Testis (tissue), 2 donors: ENCODE measurements at regions not wholly inside any gene's neighbourhood (a gene's known extent, or its start where the extent isn't known, plus 50 kb on each side); places are given as distances from the start of the nearest gene placed in this dataset.

Experiments used
- DNase-seq: peaks from one replicate; pipeline ENCODE4 v3.0.0-alpha.2; 2019
- H3K27ac ChIP-seq, 2 donors: fragments of 200-600 bp; sonication (generic); one replicate each; pipeline ENCODE4 v1.5.1; 2019
- H3K27me3 ChIP-seq: fragments of 200-600 bp; sonication (generic); one replicate; pipeline ENCODE4 v1.5.1; 2019
- H3K36me3 ChIP-seq: fragments of 200-600 bp; sonication (generic); one replicate; pipeline ENCODE4 v1.5.1; 2017; ENCODE audit warnings: low read depth; ENCODE audit errors: missing control alignments
- H3K4me1 ChIP-seq: fragments of 200-600 bp; sonication (generic); one replicate; pipeline ENCODE4 v1.5.1; 2019
- H3K4me3 ChIP-seq, 2 donors: fragments of 200-600 bp; sonication (generic); one replicate each; pipeline ENCODE4 v1.5.1; 2017 to 2019
- H3K9me3 ChIP-seq: fragments of 200-600 bp; sonication (generic); one replicate; pipeline ENCODE4 v1.5.1; 2017
- POLR2A ChIP-seq: fragments of 450-650 bp; IDR thresholded peaks from one replicate; pipeline ENCODE4 v1.6.1; 2017; ENCODE audit warnings: antibody characterized with exemption, mild to moderate bottlenecking, moderate library complexity
- WGBS, 2 donors: methylation state at CpG; one replicate each; pipeline ENCODE4 v1.1.5; 2018; 5-methylcytosine and 5-hydroxymethylcytosine counted together
- intact Hi-C: fragments of 100-400 bp; cut with DNase I; formaldehyde crosslinking; loops from one replicate; pipeline ENCODE4 v1.15.1; 2023; ENCODE audit warnings: low total_unique reads
- TF ChIP-seq, protein P1 (sequence below), 3 experiments: fragments of 450-650 bp in 2 of 3; fragments of 200-600 bp in 1 of 3; sonication (generic) in 1 of 3; IDR thresholded peaks; one replicate each; pipeline ENCODE4 v1.5.1; 2016 to 2019; ENCODE audit warnings: antibody characterized with exemption in 3 of 3, mild to moderate bottlenecking in 2 of 3, moderate library complexity in 1 of 3

DNA sequence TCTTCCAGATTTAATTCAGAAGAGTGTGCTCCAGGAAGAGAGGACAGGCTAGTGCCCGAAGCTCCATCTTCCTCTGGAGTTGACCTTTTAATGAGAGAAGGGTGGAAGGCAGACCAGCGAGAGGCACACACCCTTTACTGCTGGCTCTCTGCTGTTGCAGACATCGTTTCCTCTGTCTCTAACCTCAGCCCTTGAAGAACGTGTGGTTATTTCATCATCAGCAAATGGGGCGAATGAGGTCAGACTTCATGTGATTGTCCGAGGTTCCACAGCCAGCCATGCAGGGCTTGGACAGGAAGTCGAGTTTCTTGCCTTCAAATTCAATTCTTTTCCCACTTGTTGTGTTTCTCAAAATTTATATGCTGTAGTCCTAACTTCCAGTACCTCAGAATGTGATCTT is 155.2 kb upstream of the MSX1 start:
- H3K4me1 ChIP-seq = no peaks in the 10 kb centered on the region
- 80 to 90% methylated on average over 7 of the region's 7 CpGs for WGBS, 2 donors
- no peak for DNase-seq
- H3K4me3 ChIP-seq = no peak overlapping the region
- intact Hi-C loops = no loop called here
- TF ChIP-seq, protein P1, sequence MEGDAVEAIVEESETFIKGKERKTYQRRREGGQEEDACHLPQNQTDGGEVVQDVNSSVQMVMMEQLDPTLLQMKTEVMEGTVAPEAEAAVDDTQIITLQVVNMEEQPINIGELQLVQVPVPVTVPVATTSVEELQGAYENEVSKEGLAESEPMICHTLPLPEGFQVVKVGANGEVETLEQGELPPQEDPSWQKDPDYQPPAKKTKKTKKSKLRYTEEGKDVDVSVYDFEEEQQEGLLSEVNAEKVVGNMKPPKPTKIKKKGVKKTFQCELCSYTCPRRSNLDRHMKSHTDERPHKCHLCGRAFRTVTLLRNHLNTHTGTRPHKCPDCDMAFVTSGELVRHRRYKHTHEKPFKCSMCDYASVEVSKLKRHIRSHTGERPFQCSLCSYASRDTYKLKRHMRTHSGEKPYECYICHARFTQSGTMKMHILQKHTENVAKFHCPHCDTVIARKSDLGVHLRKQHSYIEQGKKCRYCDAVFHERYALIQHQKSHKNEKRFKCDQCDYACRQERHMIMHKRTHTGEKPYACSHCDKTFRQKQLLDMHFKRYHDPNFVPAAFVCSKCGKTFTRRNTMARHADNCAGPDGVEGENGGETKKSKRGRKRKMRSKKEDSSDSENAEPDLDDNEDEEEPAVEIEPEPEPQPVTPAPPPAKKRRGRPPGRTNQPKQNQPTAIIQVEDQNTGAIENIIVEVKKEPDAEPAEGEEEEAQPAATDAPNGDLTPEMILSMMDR (IDR thresholded peaks at IDR 0.05) = no peak
- no peak for TF ChIP-seq POLR2A
- H3K27ac ChIP-seq = no peak overlapping the region
- no peaks in the 10 kb centered on the region for H3K36me3 ChIP-seq
- H3K9me3 ChIP-seq = no peaks in the 10 kb centered on the region
- H3K27me3 ChIP-seq = no peaks in the 10 kb centered on the region

DNA sequence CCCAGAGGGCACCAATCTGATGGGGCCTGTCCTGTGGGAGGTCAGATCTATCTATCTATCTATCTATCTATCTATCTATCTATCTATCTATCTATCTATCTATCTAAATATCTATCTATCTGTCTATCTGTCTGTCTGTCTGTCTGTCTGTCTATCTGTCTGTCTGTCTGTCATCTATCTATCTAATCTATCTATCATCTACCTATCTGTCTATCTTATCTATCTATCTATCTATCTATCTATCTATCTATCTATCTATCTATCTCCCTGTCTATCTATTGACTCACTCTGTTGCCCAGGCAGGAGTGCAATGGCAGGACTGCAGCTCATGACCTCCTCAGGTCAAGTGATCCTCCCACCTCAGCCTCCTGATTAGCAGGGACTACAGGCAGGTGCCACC is 155.7 kb upstream of the STX18 start:
- no peaks in the 10 kb centered on the region for H3K9me3 ChIP-seq
- peaks cover 11% of the 10 kb centered on the region for H3K4me1 ChIP-seq
- H3K36me3 ChIP-seq = no peaks in the 10 kb centered on the region
- no peak overlapping the region for H3K4me3 ChIP-seq
- no peak for DNase-seq
- no peak overlapping the region for H3K27ac ChIP-seq
- TF ChIP-seq, protein P1 (IDR thresholded peaks at IDR 0.05) = no peak
- no peak for TF ChIP-seq POLR2A
- intact Hi-C loops = no loop called here
- no peaks in the 10 kb centered on the region for H3K27me3 ChIP-seq

DNA sequence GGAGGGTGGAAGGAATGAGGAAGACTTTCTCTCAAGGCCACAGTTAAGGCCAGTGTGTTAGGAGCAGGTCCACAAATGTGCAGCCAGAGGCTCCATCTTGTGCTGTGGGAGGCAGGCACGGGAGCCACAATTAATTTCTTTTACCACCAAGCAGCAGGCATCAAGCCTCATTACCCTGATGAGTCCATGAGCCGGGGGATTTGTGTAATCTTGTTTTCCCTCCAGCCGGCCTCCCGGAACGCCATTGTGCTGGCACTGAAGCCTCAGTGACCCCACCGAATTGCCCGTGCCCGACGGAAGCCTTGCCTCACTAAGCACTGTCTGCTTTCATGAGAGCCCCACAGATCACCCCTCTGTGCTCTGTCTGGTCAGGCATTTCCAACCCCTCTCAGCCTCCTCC is 154.7 kb upstream of the STX18 start:
- TF ChIP-seq, protein P1 (IDR thresholded peaks at IDR 0.05) = no peak
- no peak for TF ChIP-seq POLR2A
- intact Hi-C loops = no loop called here
- Histone ChIP-seq H3K9me3 (no peaks in the 10 kb centered on the region), H3K4me3 (no peak overlapping the region), H3K27ac (no peak overlapping the region), H3K27me3 (no peaks in the 10 kb centered on the region), H3K36me3 (no peaks in the 10 kb centered on the region), H3K4me1 (peaks cover 11% of the 10 kb centered on the region)
- no peak for DNase-seq
- WGBS, 2 donors = 77 to 93% methylated on average over 9 of the region's 9 CpGs

DNA sequence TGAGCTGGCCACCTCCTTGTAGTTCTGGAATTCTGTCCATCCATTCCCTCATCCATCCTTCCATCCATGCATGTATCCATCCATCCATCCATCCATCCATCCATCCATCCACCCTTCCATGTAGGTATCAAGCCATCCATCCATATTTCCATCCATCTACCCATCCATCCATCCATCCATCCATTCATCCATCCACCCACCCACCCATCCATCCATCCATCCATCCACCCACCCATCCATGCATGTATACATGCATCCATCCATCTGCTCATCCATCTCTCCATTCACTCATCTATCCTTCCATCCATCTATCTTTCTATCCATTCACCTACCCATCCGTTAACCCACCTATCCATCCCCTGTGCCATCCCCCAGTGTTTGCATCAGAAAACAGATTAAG is 153.6 kb upstream of the STX18 start:
- Histone ChIP-seq H3K4me1 (peaks cover 11% of the 10 kb centered on the region), H3K27ac (no peak overlapping the region), H3K4me3 (no peak overlapping the region), H3K9me3 (no peaks in the 10 kb centered on the region), H3K27me3 (no peaks in the 10 kb centered on the region), H3K36me3 (no peaks in the 10 kb centered on the region)
- intact Hi-C loops = no loop called here
- DNase-seq = no peak
- no peak for TF ChIP-seq POLR2A
- TF ChIP-seq, protein P1 (IDR thresholded peaks at IDR 0.05) = no peak
- 85 to 100% methylated on average over 1 of the region's 1 CpG for WGBS, 2 donors

DNA sequence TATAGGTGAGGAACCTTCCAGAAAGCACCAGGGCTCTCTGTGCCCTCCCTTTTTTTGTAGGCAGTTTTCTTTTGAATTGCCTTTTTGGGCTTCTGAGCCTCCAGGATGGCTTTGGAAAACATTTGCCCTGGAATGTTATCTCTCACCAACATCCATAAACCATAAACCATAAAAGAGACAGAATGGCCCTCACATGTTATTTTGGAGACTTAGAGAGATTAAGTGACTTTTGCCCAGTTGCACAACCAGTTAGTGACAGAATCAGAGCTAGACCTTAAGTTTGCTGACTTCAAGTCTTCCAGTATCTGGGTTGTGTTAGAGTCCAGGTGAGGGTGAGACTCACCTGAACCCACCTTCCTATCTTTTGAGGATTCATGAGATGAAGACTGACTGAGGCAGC is 153.0 kb upstream of the STX18 start:
- no peak for TF ChIP-seq POLR2A
- TF ChIP-seq, protein P1 (IDR thresholded peaks at IDR 0.05) = no peak
- no peak overlapping the region for H3K27ac ChIP-seq
- intact Hi-C loops = no loop called here

More for the DNA sequence above, 153.0 kb upstream of the STX18 start:
- H3K36me3 ChIP-seq = no peaks in the 10 kb centered on the region
- no peaks in the 10 kb centered on the region for H3K9me3 ChIP-seq
- peaks cover 11% of the 10 kb centered on the region for H3K4me1 ChIP-seq
- H3K4me3 ChIP-seq = no peak overlapping the region
- no peak for DNase-seq
- no peaks in the 10 kb centered on the region for H3K27me3 ChIP-seq
